ENCODE measurements at regions not wholly inside any gene's neighbourhood (a gene's known extent, or its start where the extent isn't known, plus 50 kb on each side); places are given as distances from the start of the nearest gene placed in this dataset.

- Histone ChIP-seq H3K27me3 (ENCODE audit: control insufficient read depth in 1 of 2, insufficient read depth in 2 of 2, low read length in 1 of 2) (no peaks in the 10 kb centered on the region), H3K4me3 (ENCODE audit: low read length in 2 of 2) (no peak overlapping the region), H3K27ac (ENCODE audit: low read depth in 1 of 2, low read length in 2 of 2) (no peak overlapping the region), H3K36me3 (ENCODE audit: control insufficient read depth in 1 of 2, insufficient read depth in 2 of 2, low read length in 1 of 2) (no peaks in the 10 kb centered on the region), H3K9me3 (ENCODE audit: control insufficient read depth, low read length) (no peaks in the 10 kb centered on the region), H3K4me1 (ENCODE audit: control insufficient read depth in 1 of 2, insufficient read depth in 2 of 2, low read length in 2 of 2) (no peaks in the 10 kb centered on the region)
- DNase-seq (no peak), ATAC-seq (ENCODE audit: low FRiP score) (no peak)
- intact Hi-C loops (cut with DNase I): loop anchor here (10.0 kb wide), 2 partner anchors 273 to 473 kb away; partner anchors contain the start of gene NPR3 (in 1 of the 2)
- WGBS, 2 donors: 67 to 72% methylated on average over 4 of the region's 4 CpGs
Measured at GRCh38 chr5:33188089-33188488, 252.7 kb upstream of the TARS1 start.

- no peaks in the 10 kb centered on the region for H3K4me1 ChIP-seq (ENCODE audit: control insufficient read depth in 1 of 2, insufficient read depth in 2 of 2, low read length in 2 of 2)
- H3K4me3 ChIP-seq (ENCODE audit: low read length in 2 of 2): no peak overlapping the region
- no peaks in the 10 kb centered on the region for H3K27me3 ChIP-seq (ENCODE audit: control insufficient read depth in 1 of 2, insufficient read depth in 2 of 2, low read length in 1 of 2)
- ATAC-seq (ENCODE audit: low FRiP score) (no peak), DNase-seq (no peak)
- intact Hi-C loops (cut with DNase I): no loop called here
- no peak overlapping the region for H3K27ac ChIP-seq (ENCODE audit: low read depth in 1 of 2, low read length in 2 of 2)
- no peaks in the 10 kb centered on the region for H3K9me3 ChIP-seq (ENCODE audit: control insufficient read depth, low read length)
- H3K36me3 ChIP-seq (ENCODE audit: control insufficient read depth in 1 of 2, insufficient read depth in 2 of 2, low read length in 1 of 2): no peaks in the 10 kb centered on the region
Measured at GRCh38 chr5:33194914-33195313, 245.9 kb upstream of the TARS1 start.

GRCh38 chr5:33195431-33196165 is 245.2 kb upstream of the TARS1 start:
- DNase-seq: no peak
- no peaks in the 10 kb centered on the region for H3K27me3 ChIP-seq (ENCODE audit: control insufficient read depth in 1 of 2, insufficient read depth in 2 of 2, low read length in 1 of 2)
- no peak overlapping the region for H3K4me3 ChIP-seq (ENCODE audit: low read length in 2 of 2)
- H3K4me1 ChIP-seq (ENCODE audit: control insufficient read depth in 1 of 2, insufficient read depth in 2 of 2, low read length in 2 of 2): no peaks in the 10 kb centered on the region
- no peaks in the 10 kb centered on the region for H3K9me3 ChIP-seq (ENCODE audit: control insufficient read depth, low read length)
- intact Hi-C loops (cut with DNase I): no loop called here
- no peak overlapping the region for H3K27ac ChIP-seq (ENCODE audit: low read depth in 1 of 2, low read length in 2 of 2)
- 34 to 36% methylated on average over 3 of the region's 3 CpGs for WGBS, 2 donors
- no peaks in the 10 kb centered on the region for H3K36me3 ChIP-seq (ENCODE audit: control insufficient read depth in 1 of 2, insufficient read depth in 2 of 2, low read length in 1 of 2)
- ATAC-seq (ENCODE audit: low FRiP score): no peak

GRCh38 chr5:33198836-33199235 is 241.9 kb upstream of the TARS1 start:
- intact Hi-C loops (cut with DNase I): no loop called here
- no peaks in the 10 kb centered on the region for H3K27me3 ChIP-seq (ENCODE audit: control insufficient read depth in 1 of 2, insufficient read depth in 2 of 2, low read length in 1 of 2)
- WGBS, 2 donors: 10 to 14% methylated on average over 4 of the region's 4 CpGs

GRCh38 chr5:33203931-33204330 is 236.8 kb upstream of the TARS1 start:
- H3K36me3 ChIP-seq (ENCODE audit: control insufficient read depth in 1 of 2, insufficient read depth in 2 of 2, low read length in 1 of 2): no peaks in the 10 kb centered on the region
- no peaks in the 10 kb centered on the region for H3K27me3 ChIP-seq (ENCODE audit: control insufficient read depth in 1 of 2, insufficient read depth in 2 of 2, low read length in 1 of 2)
- H3K4me3 ChIP-seq (ENCODE audit: low read length in 2 of 2): no peak overlapping the region
- DNase-seq (no peak), ATAC-seq (ENCODE audit: low FRiP score) (no peak)
- no peak overlapping the region for H3K27ac ChIP-seq (ENCODE audit: low read depth in 1 of 2, low read length in 2 of 2)
- no peaks in the 10 kb centered on the region for H3K4me1 ChIP-seq (ENCODE audit: control insufficient read depth in 1 of 2, insufficient read depth in 2 of 2, low read length in 2 of 2)
- WGBS, 2 donors: 96 to 100% methylated on average over 1 of the region's 1 CpG
- intact Hi-C loops (cut with DNase I): no loop called here
- no peaks in the 10 kb centered on the region for H3K9me3 ChIP-seq (ENCODE audit: control insufficient read depth, low read length)

More at GRCh38 chr5:33198836-33199235, 241.9 kb upstream of the TARS1 start:
- no peak overlapping the region for H3K27ac ChIP-seq (ENCODE audit: low read depth in 1 of 2, low read length in 2 of 2)
- no peaks in the 10 kb centered on the region for H3K36me3 ChIP-seq (ENCODE audit: control insufficient read depth in 1 of 2, insufficient read depth in 2 of 2, low read length in 1 of 2)
- ATAC-seq (ENCODE audit: low FRiP score) (no peak), DNase-seq (no peak)
- no peaks in the 10 kb centered on the region for H3K4me1 ChIP-seq (ENCODE audit: control insufficient read depth in 1 of 2, insufficient read depth in 2 of 2, low read length in 2 of 2)
- no peaks in the 10 kb centered on the region for H3K9me3 ChIP-seq (ENCODE audit: control insufficient read depth, low read length)
- H3K4me3 ChIP-seq (ENCODE audit: low read length in 2 of 2): no peak overlapping the region

- intact Hi-C loops (cut with DNase I): no loop called here
- H3K9me3 ChIP-seq (ENCODE audit: control insufficient read depth, low read length): no peaks in the 10 kb centered on the region
- no peaks in the 10 kb centered on the region for H3K27me3 ChIP-seq (ENCODE audit: control insufficient read depth in 1 of 2, insufficient read depth in 2 of 2, low read length in 1 of 2)
- ATAC-seq (ENCODE audit: low FRiP score): no peak
- H3K36me3 ChIP-seq (ENCODE audit: control insufficient read depth in 1 of 2, insufficient read depth in 2 of 2, low read length in 1 of 2): no peaks in the 10 kb centered on the region
- H3K4me3 ChIP-seq (ENCODE audit: low read length in 2 of 2): no peak overlapping the region
- 89 to 96% methylated on average over 3 of the region's 3 CpGs for WGBS, 2 donors
- H3K27ac ChIP-seq (ENCODE audit: low read depth in 1 of 2, low read length in 2 of 2): no peak overlapping the region
- DNase-seq: no peak
- no peaks in the 10 kb centered on the region for H3K4me1 ChIP-seq (ENCODE audit: control insufficient read depth in 1 of 2, insufficient read depth in 2 of 2, low read length in 2 of 2)
Measured at GRCh38 chr5:33205079-33205478, 235.7 kb upstream of the TARS1 start.

- no peak for ATAC-seq (ENCODE audit: low FRiP score)
- no peaks in the 10 kb centered on the region for H3K27me3 ChIP-seq (ENCODE audit: control insufficient read depth in 1 of 2, insufficient read depth in 2 of 2, low read length in 1 of 2)
- H3K4me3 ChIP-seq (ENCODE audit: low read length in 2 of 2): no peak overlapping the region
- intact Hi-C loops (cut with DNase I): no loop called here
- H3K9me3 ChIP-seq (ENCODE audit: control insufficient read depth, low read length): no peaks in the 10 kb centered on the region
- no peak overlapping the region for H3K27ac ChIP-seq (ENCODE audit: low read depth in 1 of 2, low read length in 2 of 2)
- 43 to 51% methylated on average over 1 of the region's 1 CpG for WGBS, 2 donors
- H3K36me3 ChIP-seq (ENCODE audit: control insufficient read depth in 1 of 2, insufficient read depth in 2 of 2, low read length in 1 of 2): no peaks in the 10 kb centered on the region
- DNase-seq: no peak
- H3K4me1 ChIP-seq (ENCODE audit: control insufficient read depth in 1 of 2, insufficient read depth in 2 of 2, low read length in 2 of 2): no peaks in the 10 kb centered on the region
Measured at GRCh38 chr5:33205727-33206410, 234.9 kb upstream of the TARS1 start.

- no peak overlapping the region for H3K4me3 ChIP-seq (ENCODE audit: low read length in 2 of 2)
- 90 to 91% methylated on average over 3 of the region's 3 CpGs for WGBS, 2 donors
- H3K27ac ChIP-seq (ENCODE audit: low read depth in 1 of 2, low read length in 2 of 2): no peak overlapping the region
- no peaks in the 10 kb centered on the region for H3K4me1 ChIP-seq (ENCODE audit: control insufficient read depth in 1 of 2, insufficient read depth in 2 of 2, low read length in 2 of 2)
- intact Hi-C loops (cut with DNase I): no loop called here
- no peaks in the 10 kb centered on the region for H3K27me3 ChIP-seq (ENCODE audit: control insufficient read depth in 1 of 2, insufficient read depth in 2 of 2, low read length in 1 of 2)
- no peaks in the 10 kb centered on the region for H3K36me3 ChIP-seq (ENCODE audit: control insufficient read depth in 1 of 2, insufficient read depth in 2 of 2, low read length in 1 of 2)
- DNase-seq (no peak), ATAC-seq (ENCODE audit: low FRiP score) (no peak)
- H3K9me3 ChIP-seq (ENCODE audit: control insufficient read depth, low read length): no peaks in the 10 kb centered on the region
Measured at GRCh38 chr5:33206962-33207506, 233.7 kb upstream of the TARS1 start.

- ATAC-seq (ENCODE audit: low FRiP score) (no peak), DNase-seq (no peak)
- 86% methylated on average over 9 of the region's 9 CpGs for WGBS, 2 donors
- H3K9me3 ChIP-seq (ENCODE audit: control insufficient read depth, low read length): no peaks in the 10 kb centered on the region
- no peak overlapping the region for H3K4me3 ChIP-seq (ENCODE audit: low read length in 2 of 2)
- peaks cover 0 to 3% of the 10 kb centered on the region in 2 donors for H3K4me1 ChIP-seq (ENCODE audit: control insufficient read depth in 1 of 2, insufficient read depth in 2 of 2, low read length in 2 of 2)
- no peaks in the 10 kb centered on the region for H3K27me3 ChIP-seq (ENCODE audit: control insufficient read depth in 1 of 2, insufficient read depth in 2 of 2, low read length in 1 of 2)
- no peak overlapping the region for H3K27ac ChIP-seq (ENCODE audit: low read depth in 1 of 2, low read length in 2 of 2)
- intact Hi-C loops (cut with DNase I): no loop called here
- H3K36me3 ChIP-seq (ENCODE audit: control insufficient read depth in 1 of 2, insufficient read depth in 2 of 2, low read length in 1 of 2): no peaks in the 10 kb centered on the region
Measured at GRCh38 chr5:33209252-33209651, 231.5 kb upstream of the TARS1 start.

Data from aorta (tissue), 5 donors.